ENCODE measurements at regions not wholly inside any gene's neighbourhood (a gene's known extent, or its start where the extent isn't known, plus 50 kb on each side); places are given as distances from the start of the nearest gene placed in this dataset.

GRCh38 chr1:94731891-94732290 is 88.3 kb upstream of the SLC44A3 start:
- no peak for DNase-seq

GRCh38 chr1:94730450-94730849 is 89.7 kb upstream of the SLC44A3 start:
- DNase-seq = no peak

GRCh38 chr1:94729267-94729666 is 90.9 kb upstream of the SLC44A3 start:
- no peak for DNase-seq

GRCh38 chr1:94727846-94728715 is 92.1 kb upstream of the SLC44A3 start:
- no peak for DNase-seq

- no peak for DNase-seq
Observed at GRCh38 chr1:94726981-94727685, 93.0 kb upstream of the SLC44A3 start.

GRCh38 chr1:94725566-94725965 is 94.6 kb upstream of the SLC44A3 start:
- no peak for DNase-seq

GRCh38 chr1:94723894-94724293 is 96.3 kb upstream of the SLC44A3 start:
- DNase-seq = no peak

GRCh38 chr1:94723463-94723862 is 96.7 kb upstream of the SLC44A3 start:
- no peak for DNase-seq

GRCh38 chr1:94722181-94722580 is 98.0 kb upstream of the SLC44A3 start:
- DNase-seq = no peak

GRCh38 chr1:94721240-94721639 is 98.9 kb upstream of the SLC44A3 start:
- no peak for DNase-seq

GRCh38 chr1:94719926-94720793 is 100.0 kb upstream of the SLC44A3 start:
- no peak for DNase-seq

GRCh38 chr1:94716965-94717364 is 103.2 kb upstream of the SLC44A3 start:
- no peak for DNase-seq

GRCh38 chr1:94715321-94715720 is 104.8 kb upstream of the SLC44A3 start:
- DNase-seq = no peak

GRCh38 chr1:94714552-94714951 is 105.6 kb upstream of the SLC44A3 start:
- DNase-seq = no peak

- no peak for DNase-seq
Observed at GRCh38 chr1:94714152-94714551, 106.0 kb upstream of the SLC44A3 start.

GRCh38 chr1:94713472-94714141 is 106.5 kb upstream of the SLC44A3 start:
- DNase-seq = no peak

GRCh38 chr1:94709891-94710581 is 110.1 kb upstream of the SLC44A3 start:
- DNase-seq = no peak

GRCh38 chr1:94708811-94709210 is 111.3 kb upstream of the SLC44A3 start:
- DNase-seq = no peak

- DNase-seq = no peak
Observed at GRCh38 chr1:94708299-94708685, 111.9 kb upstream of the SLC44A3 start.

GRCh38 chr1:94707321-94708298 is 112.5 kb upstream of the SLC44A3 start:
- no peak for DNase-seq

- no peak for DNase-seq
Observed at GRCh38 chr1:94702442-94702815, 117.7 kb upstream of the SLC44A3 start.
